BJ (cell line): ENCODE measurements at regions not wholly inside any gene's neighbourhood (a gene's known extent, or its start where the extent isn't known, plus 50 kb on each side); places are given as distances from the start of the nearest gene placed in this dataset.

Experiments
- CTCF ChIA-PET: fragments of 350-600 bp; formaldehyde crosslinking; extraction: SDS; loops from one replicate; lab custom pipeline; 2021; ENCODE audit warnings: antibody characterized with exemption, inconsistent platforms; lab: Yijun Ruan, JAX
- POLR2A ChIA-PET: fragments of 300-600 bp; sonication (Branson Sonifier 250); formaldehyde crosslinking; extraction: SDS; loops from one replicate; lab custom pipeline; 2021; ENCODE audit warnings: antibody characterized with exemption; lab: Charles Lee
- DNase-seq: peaks from one replicate; pipeline ENCODE4 v3.0.0-alpha.2; 2011; ENCODE audit warnings: low read depth
- H3K27me3 ChIP-seq: 2 replicates; pipeline ENCODE4 v1.6.0; 2011; ENCODE audit warnings: low read length; ENCODE audit not compliant: control insufficient read depth, insufficient read depth
- H3K36me3 ChIP-seq: 2 replicates; pipeline ENCODE4 v1.5.1; 2011; ENCODE audit warnings: low read length; ENCODE audit not compliant: control insufficient read depth, insufficient read depth
- H3K4me3 ChIP-seq: 2 replicates; pipeline ENCODE4 v1.5.1; 2011; ENCODE audit warnings: low read depth, mild to moderate bottlenecking, control low read depth, low read length
- CTCF ChIP-seq: IDR thresholded peaks from 2 replicates; pipeline ENCODE4 v1.5.1; 2011; ENCODE audit warnings: low read depth, mild to moderate bottlenecking, control low read depth, inconsistent platforms, low read length, moderate library complexity; ENCODE audit not compliant: insufficient read depth

DNA sequence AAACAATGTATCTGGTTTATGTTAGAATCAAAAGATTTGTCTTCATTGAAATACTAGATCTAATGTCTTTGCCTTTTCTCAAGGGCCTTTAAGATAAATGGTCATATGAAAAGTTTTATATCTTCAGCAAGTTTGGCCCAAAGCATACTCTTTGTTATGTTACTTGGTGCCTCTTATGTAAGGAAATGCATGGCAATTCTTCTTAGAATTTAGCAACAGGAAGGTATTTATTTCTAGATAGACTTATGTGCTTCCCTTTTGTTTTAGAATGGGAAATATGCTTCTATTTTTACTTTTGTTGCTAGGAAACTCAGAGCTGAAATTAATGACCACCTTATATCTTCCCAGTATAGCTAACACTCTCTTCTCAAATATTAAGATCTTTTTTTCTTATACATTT, 117.4 kb upstream of the DLX2 start:
- TF ChIP-seq CTCF, result no peak
- POLR2A ChIA-PET, result no interaction called here
- Histone ChIP-seq H3K27me3 (no peaks in the 10 kb centered on the region), H3K36me3 (no peaks in the 10 kb centered on the region), H3K4me3 (no peak overlapping the region)
- no peak for DNase-seq
- CTCF ChIA-PET, result interaction anchor here (0.8 to 2.2 kb wide), 4 partner anchors 10 to 241 kb away, joined by 3 to 5 read pairs (median 4); no protein-coding TSS in a partner anchor

- ChIA-PET CTCF (interaction anchor here (1.2 kb wide), 1 partner anchor 239 kb away, joined by 3 read pairs; no protein-coding TSS in a partner anchor), POLR2A (no interaction called here)
- H3K36me3 ChIP-seq, result no peaks in the 10 kb centered on the region
- no peaks in the 10 kb centered on the region for H3K27me3 ChIP-seq
- no peak for TF ChIP-seq CTCF
- no peak for DNase-seq
- H3K4me3 ChIP-seq, result no peak overlapping the region
These were observed 120.9 kb upstream of the DLX2 start for GRCh38 chr2:172223601-172224054.

- POLR2A ChIA-PET, result no interaction called here
- Histone ChIP-seq H3K4me3 (no peak overlapping the region), H3K36me3 (no peaks in the 10 kb centered on the region), H3K27me3 (no peaks in the 10 kb centered on the region)
- TF ChIP-seq CTCF, result no peak
- DNase-seq, result no peak
- CTCF ChIA-PET, result no interaction called here
These were observed 123.1 kb upstream of the DLX2 start for GRCh38 chr2:172225786-172226185.

DNA sequence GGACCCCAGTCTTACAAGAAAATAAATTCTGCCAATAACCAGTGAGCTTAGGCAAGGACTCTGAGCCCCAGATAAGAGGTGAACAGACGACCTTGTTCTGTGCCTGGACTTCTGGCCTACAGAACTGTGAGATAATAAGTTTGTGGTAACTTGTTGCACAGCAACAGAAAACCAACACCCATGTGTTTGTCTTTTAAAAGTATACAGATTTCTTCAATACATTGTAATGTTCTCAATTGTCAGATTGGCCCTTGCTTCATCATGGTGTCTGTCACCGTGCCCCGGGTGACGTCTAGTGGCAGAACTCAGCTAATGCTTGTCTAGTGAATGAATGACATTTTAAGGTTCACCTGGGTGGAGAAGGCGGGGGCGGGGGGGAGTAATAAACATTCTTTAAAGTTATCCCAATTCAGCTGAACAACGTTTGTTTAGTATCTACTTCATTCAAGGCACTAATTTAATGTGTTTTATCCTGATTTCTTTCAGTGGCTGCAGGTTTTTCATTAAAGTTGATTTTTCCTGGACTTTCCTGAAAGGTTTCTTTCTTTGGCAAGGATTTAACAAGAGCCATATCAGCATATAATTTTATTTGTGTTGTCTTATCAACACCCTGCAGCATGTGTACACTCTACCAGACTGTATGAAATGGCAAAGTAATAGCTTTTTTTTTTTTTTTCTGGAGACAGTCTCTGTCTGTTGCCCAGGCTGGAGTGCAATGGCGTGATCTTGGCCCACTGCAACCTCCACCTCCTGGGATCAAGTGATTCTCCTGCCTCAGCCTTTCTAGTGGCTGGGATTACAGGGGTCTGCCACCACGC, 123.8 kb upstream of the DLX2 start:
- POLR2A ChIA-PET, result no interaction called here
- Histone ChIP-seq H3K36me3 (no peaks in the 10 kb centered on the region), H3K27me3 (no peaks in the 10 kb centered on the region), H3K4me3 (no peak overlapping the region)
- DNase-seq, result no peak
- TF ChIP-seq CTCF, result no peak
- CTCF ChIA-PET, result no interaction called here

- no peak for TF ChIP-seq CTCF
- CTCF ChIA-PET, result interaction anchor here (1.1 kb wide), 1 partner anchor 234 kb away, joined by 4 read pairs; no protein-coding TSS in a partner anchor
- Histone ChIP-seq H3K4me3 (no peak overlapping the region), H3K36me3 (no peaks in the 10 kb centered on the region), H3K27me3 (no peaks in the 10 kb centered on the region)
- POLR2A ChIA-PET, result interaction anchor here (0.6 kb wide), 1 partner anchor 54 kb away, joined by 3 read pairs; no protein-coding TSS in a partner anchor
- DNase-seq, result no peak
These were observed 125.0 kb upstream of the DLX2 start for GRCh38 chr2:172227719-172228118.
